GM13977 (cell line): ENCODE measurements at regions not wholly inside any gene's neighbourhood (a gene's known extent, or its start where the extent isn't known, plus 50 kb on each side); places are given as distances from the start of the nearest gene placed in this dataset.
A peak's percentile ranks its signal among the peaks of the same experiment; 100 is the strongest.

ENCODE experiments used
- DNase-seq: peaks from one replicate; pipeline ENCODE4 v3.0.0; 2012; ENCODE audit warnings: low spot score
- in situ Hi-C: fragments of 300-500 bp; cut with MboI; formaldehyde crosslinking; loops from one replicate; pipeline ENCODE4 v1.12.0; 2022; ENCODE audit warnings: low sequenced_read_pairs, low pct_unique_long_range_greater_than_20kb, mixed read lengths, inconsistent platforms; ENCODE audit not compliant: unreplicated experiment
- TF ChIP-seq, protein P1 (sequence below): IDR thresholded peaks from 2 replicates; pipeline ENCODE4 v1.5.1; 2012; ENCODE audit warnings: mild to moderate bottlenecking, control low read depth; ENCODE audit not compliant: insufficient read depth; ENCODE audit errors: extremely low read depth, missing control alignments

DNA sequence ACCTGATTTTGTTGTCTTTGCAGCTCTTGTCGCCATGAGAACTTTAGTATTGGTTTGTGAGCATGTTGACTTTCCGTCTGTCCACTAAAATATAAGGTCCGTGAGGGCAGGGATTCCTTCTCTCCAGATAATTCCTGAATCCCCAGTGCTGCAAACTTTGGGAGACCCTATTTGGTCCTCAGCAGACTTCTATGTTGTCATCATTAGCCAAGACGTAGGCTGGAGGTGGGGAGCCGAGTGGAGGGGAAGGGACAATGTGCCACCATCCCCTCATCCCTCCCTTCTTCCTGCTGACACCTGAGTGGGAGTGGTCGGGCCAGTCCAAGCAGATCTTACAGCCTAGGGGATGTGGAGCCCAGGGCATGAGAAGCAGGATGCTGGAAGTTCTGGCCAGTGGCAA lies 690.6 kb downstream of the TBC1D22A start:
- TF ChIP-seq, protein P1, sequence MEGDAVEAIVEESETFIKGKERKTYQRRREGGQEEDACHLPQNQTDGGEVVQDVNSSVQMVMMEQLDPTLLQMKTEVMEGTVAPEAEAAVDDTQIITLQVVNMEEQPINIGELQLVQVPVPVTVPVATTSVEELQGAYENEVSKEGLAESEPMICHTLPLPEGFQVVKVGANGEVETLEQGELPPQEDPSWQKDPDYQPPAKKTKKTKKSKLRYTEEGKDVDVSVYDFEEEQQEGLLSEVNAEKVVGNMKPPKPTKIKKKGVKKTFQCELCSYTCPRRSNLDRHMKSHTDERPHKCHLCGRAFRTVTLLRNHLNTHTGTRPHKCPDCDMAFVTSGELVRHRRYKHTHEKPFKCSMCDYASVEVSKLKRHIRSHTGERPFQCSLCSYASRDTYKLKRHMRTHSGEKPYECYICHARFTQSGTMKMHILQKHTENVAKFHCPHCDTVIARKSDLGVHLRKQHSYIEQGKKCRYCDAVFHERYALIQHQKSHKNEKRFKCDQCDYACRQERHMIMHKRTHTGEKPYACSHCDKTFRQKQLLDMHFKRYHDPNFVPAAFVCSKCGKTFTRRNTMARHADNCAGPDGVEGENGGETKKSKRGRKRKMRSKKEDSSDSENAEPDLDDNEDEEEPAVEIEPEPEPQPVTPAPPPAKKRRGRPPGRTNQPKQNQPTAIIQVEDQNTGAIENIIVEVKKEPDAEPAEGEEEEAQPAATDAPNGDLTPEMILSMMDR = no peak
- DNase-seq = peak; percentile 8
- in situ Hi-C loops = no loop called here

DNA sequence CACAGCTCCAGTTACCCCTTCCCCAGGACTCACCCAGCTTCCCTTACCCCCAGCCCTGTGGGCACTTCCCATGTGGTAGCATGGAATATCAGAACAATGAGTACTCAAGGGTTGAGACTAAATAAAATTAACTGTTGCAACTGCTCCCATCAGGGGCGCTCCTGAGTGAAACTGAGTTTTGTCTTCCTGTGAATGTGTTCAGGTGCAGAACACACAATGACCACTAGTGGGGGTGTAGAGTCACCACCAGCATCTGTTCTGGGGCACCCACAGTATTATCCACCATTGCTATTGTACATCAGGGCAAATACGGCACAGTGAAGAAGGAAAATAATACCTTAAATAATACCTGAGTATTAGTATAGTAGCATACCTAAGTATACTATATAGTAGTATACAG lies 689.7 kb downstream of the TBC1D22A start:
- DNase-seq = no peak
- in situ Hi-C loops = no loop called here
- TF ChIP-seq, protein P1 = peak; percentile 2

DNA sequence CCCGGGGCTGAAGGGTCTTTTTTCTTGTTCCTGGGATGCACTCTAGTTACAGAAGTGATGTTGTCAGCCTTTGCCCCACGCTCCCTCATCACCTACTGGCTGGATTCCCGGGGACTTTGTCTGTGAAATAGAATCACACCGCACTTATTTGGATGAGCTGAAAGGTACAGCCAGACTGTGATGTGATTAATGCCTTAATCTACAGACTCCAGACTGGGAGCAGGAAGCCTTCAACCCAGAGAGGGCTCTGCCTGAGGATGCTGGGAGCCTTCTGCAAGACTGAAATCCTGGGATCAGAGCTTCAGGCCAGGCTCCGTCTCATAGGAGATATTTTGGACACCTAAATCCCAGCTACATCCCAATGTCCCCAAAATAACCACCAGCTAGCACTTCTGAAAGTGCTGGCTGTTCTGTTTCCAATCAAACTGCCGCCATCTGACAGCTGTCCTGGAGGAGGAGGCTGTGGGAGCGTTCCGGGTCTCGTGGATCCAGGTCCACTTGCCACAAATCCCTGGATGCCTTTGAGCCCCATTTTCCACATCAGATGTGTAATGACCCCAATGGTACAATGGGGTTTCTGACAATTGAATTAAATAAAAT lies 688.5 kb downstream of the TBC1D22A start:
- DNase-seq = no peak
- TF ChIP-seq, protein P1 = no peak
- in situ Hi-C loops = no loop called here

DNA sequence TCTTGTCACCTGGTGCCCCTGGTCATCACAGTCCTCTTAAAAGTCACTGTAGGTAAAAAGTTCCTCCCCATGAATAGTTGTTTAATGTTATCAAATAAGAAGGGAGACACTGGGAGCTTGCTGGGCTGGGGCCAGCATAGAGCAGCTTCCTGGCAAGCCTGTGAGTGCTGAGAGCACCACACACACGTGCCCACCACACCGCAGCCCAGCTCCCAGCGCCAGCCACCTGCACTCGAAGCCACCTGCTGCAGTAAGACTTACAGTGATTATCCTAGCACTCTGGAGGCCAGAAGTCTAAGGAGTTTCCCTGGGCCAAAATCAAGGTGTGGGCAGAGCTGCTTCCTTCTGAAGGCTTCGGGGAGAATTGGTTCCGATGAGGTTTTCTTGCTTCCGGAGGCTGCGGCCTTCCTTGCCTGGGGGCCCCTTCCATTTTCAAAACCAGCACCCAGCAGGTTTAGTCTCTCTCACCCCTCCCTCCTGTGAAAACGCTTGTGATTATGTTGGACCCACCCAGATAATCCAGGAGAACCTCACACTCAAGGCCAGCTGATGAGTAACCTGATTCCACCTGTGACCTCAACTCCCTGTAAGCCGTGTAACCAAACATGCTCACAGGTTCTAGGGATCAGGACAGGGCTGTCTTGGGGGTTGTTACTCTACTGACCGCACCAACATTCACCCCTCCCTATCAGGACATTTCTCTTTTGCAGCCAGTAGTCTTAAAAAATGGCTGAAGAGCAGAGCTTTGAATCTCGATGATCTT lies 687.2 kb downstream of the TBC1D22A start:
- DNase-seq = peak; percentile 4
- in situ Hi-C loops = no loop called here
- TF ChIP-seq, protein P1 = no peak

DNA sequence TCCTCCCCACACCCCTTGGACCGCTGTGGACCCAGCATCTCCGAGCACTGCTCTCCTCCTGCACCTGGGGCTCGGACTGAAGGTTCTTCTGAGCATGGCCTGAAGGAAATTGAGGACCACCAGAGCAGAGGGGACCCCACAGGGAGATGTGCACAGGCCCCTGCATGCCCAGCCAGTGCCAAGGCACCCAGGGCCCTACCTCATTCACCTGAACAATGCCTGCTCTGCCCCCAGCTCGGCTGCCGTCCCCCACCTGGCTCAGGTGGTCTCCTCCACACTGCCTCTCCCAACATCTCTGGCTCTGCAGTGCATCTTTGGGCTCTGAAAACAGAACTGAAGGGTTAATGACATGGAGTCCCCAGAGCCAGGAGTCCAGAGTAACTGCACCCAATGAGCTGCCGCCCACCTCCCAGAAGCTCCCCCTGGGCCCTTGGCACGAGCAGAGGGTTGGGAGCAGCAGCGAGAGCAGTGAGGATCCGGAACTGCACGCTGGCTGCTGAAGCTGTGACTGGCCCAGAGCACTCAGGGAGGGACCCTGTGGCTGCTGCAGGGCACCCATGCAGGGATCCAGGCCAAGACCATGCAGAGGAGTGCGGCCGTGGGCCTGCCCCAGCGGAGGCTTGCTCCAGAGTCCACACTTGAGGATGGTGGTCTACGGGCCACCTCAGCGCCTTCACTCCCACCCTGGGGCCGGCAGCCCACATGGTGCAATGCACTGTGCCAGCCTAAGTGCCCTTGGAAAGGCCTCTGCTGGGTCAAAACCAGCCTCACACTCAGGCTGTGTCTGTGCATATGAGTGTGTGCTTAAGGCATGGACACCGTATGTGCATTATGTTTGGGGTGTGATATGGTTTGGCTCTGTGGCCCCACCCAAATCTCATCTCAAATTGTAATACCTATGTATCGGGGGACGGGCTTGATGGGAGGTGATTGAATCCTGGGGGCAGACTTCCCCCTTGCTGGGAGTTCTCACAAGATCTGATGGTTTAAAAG lies 686.1 kb downstream of the TBC1D22A start:
- DNase-seq = peak; percentile 5
- in situ Hi-C loops = no loop called here
- TF ChIP-seq, protein P1 = no peak
